HG02678 (cell line): ENCODE measurements at regions not wholly inside any gene's neighbourhood (a gene's known extent, or its start where the extent isn't known, plus 50 kb on each side); places are given as distances from the start of the nearest gene placed in this dataset.
"Not testable (repeated sequence)": the region's sequence is repeated elsewhere in the genome, so short reads cannot be mapped to it uniquely, and the experiment has no call there.

Experiments used
- ATAC-seq: cut with Tn5 transposase; IDR thresholded peaks from one replicate; pipeline ENCODE4 v1.9.1; 2021; ENCODE audit warnings: mild to moderate bottlenecking, moderate library complexity; ENCODE audit not compliant: unreplicated experiment

DNA sequence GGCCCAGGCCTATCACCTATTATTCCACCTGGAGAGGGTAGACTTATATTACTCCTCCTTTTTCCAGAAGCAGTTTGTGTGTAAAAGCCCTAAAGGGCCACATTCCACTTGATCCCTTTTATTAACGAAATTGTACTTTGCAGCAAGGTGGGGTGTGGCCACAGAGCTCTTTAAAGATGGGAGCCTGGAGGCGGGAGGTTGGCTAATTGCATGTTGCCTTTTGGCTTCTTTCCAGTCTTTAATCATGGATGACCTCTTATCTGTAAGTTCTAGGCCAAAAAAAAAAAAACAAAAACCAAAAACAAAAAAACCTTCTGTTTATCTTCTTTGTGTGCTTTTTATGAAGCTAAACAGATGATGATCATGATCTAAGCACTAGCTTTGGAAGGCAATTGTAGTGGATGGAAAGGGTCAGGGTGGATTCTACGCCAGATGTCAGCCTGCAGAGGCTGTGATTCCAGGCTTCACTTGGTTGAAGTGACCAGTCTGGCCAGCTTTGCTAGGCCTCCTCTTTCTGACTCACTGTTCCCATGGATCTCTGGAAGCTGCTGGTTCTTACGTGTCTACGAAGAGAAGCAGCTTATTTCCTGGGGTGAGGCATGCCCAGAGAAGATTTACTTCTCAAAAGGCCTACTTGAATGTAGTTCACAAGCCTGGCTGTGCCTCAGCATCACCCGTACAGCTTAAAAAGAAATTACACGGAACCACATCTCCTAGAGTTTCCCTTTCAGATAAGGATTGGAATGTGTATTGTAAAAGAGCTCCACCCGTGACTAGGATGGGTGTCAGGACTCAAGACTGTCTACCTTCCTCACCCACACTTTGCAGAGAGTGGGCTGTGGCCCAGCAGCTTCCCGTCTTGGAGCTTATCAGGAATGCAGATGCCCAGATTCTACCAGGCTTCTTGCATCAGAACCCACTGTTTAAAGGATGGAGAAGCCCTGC lies 330.9 kb upstream of the C2CD4B start:
- no peak for ATAC-seq

DNA sequence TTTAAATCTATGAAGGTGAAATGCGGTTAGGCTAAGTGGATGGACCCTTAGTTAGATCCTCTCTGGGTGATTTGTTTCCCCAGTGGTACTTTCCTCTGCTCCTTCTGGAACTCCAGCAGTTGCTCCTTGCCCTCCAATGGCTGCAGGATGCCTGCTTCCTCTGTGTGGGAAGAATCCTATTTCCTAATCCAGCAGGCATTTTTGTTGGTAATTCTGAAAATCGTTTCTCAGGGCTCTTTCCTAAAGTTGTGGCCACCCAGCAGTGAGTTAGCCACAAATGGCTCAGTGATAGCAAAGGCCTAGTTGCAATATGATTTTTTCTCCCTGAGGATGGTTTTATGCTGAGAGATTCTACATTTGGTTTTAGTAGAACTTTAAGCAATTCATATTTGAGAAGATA lies 332.3 kb upstream of the C2CD4B start:
- ATAC-seq: no peak

DNA sequence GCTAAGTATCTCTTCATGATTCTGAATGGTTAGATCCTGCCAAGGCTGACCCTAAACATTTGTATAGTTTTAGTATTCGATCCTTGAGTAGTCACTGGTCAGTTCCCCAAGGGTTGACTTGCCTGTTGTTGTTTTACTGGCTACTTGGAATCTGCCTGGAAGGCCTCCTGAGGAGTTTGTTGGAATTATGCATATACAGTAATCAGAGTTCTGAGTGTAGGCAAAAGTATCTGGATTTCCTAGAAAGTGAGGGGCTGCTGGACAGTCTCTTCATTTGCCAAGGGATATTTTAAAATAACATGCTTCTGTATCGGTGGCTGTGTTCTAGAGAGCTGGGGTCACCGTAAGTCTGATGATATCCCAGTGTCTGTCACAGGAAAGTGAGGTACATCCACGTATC lies 333.2 kb upstream of the C2CD4B start:
- ATAC-seq: no peak

DNA sequence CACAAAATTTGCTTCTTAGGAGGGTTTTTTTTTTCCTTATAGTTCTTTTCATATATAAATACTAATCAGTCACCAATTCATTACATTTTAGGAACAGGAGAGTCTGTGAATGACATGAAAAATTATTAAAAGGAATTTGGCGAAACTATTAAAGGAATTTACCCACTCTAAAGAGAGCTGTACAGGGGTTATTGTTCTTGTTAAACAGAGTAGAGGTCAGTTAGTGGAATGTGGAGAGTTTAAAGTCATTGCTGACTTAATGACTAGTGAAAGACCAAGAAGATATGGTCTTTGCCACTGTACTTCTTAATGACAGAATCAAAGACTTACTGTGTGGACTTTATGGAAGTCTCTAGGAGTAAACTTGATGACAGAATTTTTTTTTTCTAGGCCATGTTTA lies 333.6 kb upstream of the C2CD4B start:
- ATAC-seq: no peak

DNA sequence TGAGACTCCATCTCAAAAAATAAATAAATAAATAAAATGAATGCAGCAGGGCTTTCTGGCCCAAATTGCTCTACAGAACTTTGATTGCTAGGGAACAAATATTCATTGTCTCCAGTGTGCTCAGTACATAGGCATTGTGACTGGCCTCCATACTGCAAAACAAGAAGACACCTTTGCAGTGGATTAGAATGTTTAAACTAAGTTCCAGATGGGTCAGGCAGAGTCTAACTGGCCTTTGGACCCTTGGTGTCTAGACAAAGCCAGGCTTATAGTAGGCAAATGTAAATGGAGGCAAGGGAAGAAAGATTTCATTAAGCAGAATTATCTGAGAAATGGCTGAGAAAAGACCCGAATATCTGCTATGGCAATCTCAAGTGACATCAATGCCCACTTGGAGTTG lies 335.2 kb upstream of the C2CD4B start:
- no peak for ATAC-seq

DNA sequence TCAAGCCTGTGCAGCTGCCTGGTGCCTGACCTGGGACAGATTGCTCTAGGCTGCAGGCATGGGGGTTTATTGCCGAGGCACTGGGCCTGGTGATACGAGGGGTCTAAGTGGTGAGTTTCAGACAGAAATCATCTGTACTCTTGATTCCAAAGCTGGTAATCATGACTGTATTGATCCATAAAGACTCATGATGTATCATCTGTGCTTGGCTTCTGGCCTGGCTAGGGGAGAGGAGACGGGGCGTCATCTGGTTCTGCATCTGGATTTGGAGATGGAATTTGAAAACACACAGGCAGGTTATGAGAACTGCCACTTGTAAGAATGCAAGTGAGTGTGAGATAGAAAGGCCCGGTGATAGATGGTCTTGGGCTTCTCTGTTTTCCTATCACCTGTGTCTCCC lies 337.4 kb upstream of the C2CD4B start:
- ATAC-seq: no peak

DNA sequence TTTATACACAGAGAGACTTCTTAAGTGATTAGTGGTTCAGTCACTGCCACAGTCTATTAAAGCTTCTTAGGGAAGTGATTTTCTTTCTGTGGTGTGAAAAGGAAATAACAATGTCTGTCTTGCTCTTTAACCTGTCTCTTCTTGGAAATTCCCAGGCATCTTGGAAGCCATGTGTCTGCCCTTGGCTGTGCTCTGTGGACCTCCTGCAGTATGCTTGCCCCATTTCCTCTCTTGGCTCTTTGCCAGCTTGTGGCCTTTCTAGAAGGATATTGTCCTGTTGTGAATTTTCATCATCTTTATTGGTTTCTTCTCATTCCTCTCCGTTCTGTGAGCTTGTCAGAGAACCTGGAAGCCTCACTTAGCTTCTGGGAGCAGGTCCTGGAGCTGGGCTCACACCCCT lies 338.4 kb upstream of the C2CD4B start:
- ATAC-seq: no peak

DNA sequence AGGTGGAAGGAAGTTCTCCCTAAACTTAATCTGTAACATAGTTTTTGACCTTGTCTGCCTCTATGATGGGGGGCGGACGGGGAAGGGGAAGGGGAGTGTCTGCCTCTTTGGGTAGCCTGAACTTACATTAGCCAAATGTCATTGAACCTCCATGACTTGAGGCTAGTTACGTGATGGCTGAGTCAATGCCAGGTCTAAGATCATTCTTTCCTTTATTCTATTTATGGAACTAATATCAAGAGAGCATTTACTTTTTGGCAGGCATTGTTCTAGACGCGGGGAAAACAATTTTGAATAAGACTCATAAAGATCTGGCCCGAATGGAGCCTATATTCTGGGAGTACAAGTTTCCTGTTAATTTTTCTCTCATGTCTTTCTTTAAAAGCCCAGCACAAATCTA lies 340.7 kb upstream of the C2CD4B start:
- no peak for ATAC-seq

DNA sequence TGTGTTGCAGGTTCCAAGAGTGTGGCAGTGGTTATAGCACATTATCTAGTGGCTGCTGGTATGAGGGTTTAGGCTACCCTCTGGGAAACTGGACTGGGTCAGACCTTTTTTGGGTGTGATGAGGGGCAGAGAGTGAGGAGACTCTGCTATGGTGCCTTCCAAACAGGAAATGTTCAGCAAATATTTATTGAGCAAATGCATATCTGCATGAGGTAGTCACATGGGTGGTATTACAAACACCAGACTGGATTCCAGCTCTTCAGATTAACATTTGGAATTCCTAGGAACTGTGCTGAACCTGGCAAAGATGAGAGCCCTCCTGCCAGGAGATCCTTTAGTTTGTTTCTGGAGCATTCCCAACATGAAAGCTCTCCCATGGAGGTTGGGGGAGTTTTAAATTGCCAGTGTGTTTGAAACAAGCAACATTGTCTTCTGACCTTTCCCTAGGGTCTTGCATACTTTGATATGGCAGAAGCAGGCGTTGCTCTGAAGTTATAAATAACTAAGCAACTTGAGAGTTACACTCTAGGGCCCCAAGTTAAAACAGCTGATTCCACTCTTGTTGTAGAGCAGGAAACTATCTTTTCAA lies 341.2 kb upstream of the C2CD4B start:
- no peak for ATAC-seq

DNA sequence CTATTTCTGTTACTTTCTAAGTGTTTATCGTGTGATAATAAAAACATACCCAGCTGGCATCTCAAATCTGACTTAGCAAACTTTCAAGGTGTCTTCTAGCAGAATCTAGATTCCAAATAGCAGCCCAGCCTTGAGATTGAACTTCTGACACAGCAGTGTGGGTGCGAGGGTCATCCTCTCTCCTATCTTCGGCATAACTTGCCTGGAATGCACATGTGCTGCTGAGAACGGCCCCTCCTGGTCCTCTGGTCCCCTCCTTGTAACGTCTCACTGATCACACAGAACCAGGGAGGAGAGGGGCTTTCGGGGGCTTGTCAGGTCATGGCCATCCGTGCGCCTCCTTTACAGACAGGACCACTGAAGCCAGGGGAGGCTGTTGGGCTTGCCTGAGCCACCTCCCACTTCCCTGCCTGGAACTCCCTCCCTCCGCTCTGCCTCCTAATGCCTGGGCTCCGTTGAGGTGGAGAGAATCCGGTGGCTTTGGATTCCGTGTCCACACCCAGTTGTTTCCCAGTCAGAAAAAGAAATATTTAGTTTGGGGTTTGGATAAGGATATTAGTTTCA lies 344.4 kb upstream of the C2CD4B start:
- no peak for ATAC-seq

DNA sequence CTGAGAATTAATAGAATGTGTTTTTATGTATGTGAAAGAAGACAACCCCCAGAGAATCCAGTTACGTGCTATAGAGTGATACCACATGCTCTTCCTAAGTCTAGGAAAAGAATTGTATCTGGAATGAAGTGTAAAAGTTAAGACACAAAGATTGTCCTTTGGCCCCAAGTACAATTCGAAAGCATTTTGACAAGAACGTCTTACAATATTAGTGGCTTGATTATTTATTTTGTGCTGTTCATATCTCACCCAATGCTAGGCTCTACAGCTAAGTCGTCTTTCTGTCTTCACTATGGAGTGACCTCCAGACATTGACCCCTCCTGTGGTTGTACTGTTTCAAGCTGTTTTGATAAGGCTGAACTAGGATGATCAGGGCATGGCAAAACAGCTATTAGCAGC lies 345.7 kb upstream of the C2CD4B start:
- ATAC-seq: no peak

DNA sequence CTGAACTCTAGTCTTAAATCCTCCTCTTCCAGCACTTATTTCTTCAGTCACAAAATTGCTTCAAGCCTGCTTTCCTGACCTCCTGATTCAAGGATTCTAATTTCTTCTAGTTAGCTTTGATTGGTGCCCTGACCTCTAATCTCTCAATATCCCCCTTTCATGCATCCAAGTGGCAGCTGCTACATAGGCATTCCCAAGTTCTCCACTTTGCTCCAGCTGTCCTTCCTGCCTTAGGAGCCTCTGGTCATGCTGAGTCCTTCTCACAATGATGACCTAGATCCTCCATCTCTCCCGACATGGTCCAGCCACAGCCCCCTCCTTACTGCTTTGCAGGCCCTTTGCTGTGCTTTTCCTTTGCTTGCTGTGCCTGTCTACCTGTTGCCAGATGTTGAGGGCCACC lies 347.8 kb upstream of the C2CD4B start:
- no peak for ATAC-seq

DNA sequence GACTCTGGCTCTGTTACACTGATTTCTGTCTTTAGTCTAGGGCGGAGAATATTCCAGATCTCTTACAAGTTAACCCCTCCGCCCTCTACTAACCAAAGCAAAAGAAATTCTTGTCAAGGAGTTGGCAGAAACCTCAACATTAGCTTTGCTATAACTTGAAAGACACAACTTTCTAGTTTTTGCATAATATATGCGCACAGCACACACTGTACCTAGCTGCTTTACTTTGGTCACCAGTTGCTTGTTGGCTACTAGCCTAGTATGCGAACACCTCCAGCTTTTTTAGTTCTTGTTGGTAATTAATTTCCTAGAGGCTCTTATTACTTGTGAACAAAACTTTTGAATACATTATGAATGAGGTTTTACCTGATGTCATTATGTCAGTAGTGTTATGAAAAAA lies 348.8 kb upstream of the C2CD4B start:
- ATAC-seq: no peak

DNA sequence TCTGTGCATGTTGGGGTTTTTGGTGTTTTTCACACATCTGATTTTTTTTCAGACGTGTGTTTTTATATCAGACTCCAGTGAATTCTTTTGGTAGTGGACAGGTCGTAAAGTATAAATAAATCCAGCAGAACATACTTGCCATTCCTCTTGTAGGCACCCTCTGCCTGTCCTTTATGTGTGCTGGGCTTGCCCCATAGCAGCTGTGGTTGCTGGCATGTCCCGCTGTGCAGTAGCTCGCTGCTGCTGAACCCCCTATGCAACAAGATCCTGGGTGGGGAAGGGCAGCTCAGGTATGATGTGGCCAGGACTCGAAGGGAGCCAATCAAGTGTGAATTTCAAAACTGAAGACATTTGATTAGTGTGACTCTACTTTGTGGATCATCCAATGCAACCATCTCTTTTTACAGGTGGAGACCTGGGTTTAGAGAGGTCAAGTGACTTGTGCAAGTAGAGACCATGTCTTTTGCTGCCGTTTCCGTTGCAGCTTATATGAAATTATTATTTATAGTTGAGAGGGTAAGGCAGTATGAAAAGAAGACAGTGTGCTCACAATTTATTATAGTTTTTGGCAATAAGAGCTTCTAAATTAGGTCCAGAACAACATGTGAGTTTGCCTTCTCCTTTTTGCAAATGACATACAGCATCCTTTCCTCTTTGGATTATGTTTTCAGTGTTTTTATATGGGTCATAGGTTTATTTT lies 350.8 kb upstream of the C2CD4B start:
- no peak for ATAC-seq

DNA sequence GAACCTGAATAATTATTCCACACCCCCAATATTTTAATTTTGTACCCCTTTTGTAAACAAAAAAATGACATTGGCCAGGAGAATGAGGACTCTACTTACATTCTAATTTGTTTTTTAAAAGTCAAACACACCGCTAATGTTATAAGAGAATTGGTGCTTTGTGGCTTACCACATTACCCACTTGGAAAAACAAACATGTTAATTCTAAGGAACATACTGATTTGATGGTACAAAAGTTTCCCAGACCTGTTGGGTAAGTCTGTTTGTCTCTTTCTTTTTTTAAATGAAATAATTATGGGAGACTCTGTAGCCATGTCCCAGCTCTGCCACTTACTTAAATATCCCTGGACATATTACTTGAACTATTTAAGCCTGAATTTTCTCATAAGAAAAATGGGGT lies 352.5 kb upstream of the C2CD4B start:
- no peak for ATAC-seq

DNA sequence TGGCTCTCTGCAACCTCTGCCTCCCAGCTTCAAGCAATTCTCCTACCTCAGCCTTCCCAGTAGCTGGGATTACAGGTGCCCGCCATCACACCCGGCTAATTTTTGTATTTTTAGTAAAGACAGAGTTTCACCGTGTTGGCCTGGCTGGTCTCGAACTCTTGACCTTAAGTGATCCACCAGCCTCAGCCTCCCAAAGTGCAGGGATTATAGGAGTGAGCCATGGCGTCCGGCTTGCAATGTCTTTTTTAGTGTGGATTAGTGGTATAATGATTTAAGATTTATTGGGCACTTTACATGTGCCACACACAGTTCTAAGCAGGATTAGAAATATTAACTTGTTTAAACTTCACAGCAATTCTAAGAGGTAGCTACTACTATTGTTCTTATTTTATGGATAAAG lies 353.6 kb upstream of the C2CD4B start:
- not testable (repeated sequence) for ATAC-seq

DNA sequence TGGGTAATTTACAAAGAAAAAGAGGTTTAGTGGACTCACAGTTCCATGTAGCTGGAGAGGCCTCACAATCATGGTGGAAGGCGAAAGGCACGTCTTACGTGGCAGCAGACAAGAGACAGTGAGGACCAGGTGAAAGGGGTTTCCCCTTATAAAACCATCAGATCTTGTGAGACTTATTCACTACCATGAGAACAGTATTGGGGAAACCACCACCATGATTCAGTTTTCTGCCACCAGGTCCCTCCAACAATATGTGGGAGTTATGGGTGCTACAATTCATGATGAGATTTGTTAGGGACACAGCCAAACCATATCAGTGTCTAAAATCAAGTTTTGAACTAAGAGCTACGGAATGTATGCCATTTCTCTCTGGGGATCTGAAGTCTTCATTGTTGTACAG lies 354.8 kb upstream of the C2CD4B start:
- ATAC-seq: no peak

DNA sequence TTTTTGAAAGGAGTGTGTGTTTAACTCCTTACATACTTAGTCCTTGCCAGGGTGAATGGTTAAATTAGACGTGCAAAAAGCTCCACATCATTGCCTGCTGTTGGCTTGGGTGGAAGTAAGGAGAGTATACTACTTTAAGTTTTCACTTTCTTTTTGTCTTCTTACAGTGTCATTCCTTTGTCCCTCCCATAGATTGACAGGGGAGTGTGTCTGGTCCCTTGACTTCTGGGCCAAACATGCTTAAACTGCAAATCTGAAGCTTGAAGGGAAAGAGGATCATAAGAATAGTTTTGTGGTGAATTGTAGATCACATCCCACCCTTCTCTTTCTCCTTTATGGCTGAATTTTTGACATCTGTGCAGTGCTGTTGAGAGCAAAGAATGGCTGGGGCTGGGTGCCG lies 355.8 kb upstream of the C2CD4B start:
- ATAC-seq: no peak

DNA sequence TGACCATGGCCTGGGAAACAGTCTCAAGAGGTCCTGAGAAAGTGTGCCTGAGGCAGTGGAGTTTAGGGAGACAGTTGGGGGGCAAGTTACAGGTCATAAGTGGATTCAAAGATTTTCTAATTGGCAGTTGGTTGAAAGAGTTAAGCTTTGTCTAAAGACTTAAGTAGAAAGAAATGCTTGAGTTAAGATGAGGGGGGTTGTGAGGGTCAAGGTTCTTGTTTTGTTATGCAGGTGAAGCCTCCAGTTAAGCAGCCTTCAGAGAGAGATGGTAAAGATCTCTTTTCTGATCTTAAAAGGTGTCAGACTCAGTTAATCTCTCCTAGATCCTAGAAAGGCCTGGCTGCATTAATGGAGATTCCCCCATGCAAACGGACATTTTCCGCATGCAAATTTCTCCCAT lies 356.3 kb upstream of the C2CD4B start:
- no peak for ATAC-seq

DNA sequence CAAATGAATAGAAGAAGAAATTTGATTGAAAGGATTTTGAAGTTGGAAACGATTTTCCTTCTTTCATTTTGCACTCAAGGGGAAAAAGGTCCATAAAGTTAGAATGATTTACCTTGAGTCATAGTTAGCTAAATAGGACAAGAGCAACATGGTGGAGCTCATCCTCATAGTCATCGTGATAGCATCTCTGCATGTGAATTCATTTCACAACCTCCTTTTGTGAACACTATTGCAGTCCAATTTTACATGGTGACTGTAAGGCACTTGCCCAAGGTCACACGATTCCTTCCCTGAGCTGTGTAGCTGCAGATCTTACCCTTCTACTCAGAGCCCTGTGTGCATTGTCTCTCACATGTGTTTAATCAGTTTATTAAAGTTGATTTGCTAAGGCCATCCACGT lies 359.8 kb upstream of the C2CD4B start:
- ATAC-seq: no peak

DNA sequence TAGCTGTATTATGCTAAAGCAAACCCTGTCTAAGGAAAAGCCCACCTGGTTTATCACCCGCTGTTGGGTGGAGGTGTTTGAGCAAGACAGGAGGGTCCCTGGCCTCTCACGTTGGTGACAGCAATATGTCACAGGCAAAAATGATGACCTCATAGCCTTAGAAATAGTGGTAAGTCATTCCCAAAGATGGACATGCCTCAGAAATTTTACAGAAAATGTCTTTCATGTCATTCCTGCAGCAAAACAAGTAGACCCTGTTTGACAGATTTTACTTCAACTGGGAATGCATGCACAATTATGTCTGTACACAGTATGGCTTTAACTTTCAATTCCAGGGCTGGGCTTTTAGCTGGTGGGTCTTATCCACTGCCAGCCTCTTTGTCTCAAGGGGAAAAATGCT lies 362.3 kb upstream of the C2CD4B start:
- no peak for ATAC-seq

DNA sequence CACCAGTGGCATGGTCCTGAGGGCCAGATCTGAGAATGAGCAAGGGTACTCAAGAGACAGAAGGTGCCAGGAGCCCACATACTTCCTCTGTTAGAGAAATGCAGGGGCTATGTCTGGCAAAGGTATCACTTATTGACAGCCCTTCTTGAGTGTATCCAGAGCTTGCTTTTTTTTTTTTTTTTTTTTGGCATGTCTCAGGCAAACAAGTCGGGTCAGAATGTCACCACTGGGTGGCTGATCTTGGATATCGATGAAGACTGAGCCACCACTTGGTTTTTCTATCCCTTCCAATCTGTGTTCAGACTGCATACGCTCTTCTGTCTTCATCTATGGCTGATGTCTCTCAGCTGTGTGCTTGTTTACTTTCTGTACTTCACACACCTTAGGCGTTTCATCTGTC lies 363.4 kb upstream of the C2CD4B start:
- ATAC-seq: no peak
